ENCODE measurements at regions not wholly inside any gene's neighbourhood (a gene's known extent, or its start where the extent isn't known, plus 50 kb on each side); places are given as distances from the start of the nearest gene placed in this dataset.

DNA sequence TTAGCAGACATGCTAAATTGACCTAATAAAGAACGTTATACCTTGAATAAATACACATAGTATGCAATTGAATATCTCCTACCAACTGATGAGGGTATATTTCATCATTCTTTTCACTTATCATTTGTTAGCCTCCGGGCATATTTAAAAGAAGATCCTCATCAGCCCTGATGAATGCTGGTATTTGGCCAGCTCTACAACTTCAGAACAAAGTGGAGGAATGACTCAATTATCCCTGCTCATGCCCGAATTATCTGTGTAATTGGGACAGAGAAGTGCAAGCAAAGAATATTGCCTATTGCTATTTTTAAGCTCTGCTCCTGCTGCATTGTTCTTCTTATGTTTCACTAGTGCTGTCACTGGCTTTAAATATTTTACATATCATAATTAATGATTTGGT, 622.1 kb downstream of the METTL15 start:
- Histone ChIP-seq H3K4me1 (peaks cover 3 to 8% of the 10 kb centered on the region in 2 donors), H3K9me3 (no peaks in the 10 kb centered on the region), H3K4me3 (replicated peaks in 1 of 3) (no peak overlapping the region), H3K27me3 (no peaks in the 10 kb centered on the region), H3K36me3 (no peaks in the 10 kb centered on the region), H3K27ac (no peak overlapping the region)
- intact Hi-C loops (cut with DNase I) = no loop called here
- WGBS, 2 donors = 80 to 82% methylated on average over 3 of the region's 3 CpGs
- TF ChIP-seq, protein P1, sequence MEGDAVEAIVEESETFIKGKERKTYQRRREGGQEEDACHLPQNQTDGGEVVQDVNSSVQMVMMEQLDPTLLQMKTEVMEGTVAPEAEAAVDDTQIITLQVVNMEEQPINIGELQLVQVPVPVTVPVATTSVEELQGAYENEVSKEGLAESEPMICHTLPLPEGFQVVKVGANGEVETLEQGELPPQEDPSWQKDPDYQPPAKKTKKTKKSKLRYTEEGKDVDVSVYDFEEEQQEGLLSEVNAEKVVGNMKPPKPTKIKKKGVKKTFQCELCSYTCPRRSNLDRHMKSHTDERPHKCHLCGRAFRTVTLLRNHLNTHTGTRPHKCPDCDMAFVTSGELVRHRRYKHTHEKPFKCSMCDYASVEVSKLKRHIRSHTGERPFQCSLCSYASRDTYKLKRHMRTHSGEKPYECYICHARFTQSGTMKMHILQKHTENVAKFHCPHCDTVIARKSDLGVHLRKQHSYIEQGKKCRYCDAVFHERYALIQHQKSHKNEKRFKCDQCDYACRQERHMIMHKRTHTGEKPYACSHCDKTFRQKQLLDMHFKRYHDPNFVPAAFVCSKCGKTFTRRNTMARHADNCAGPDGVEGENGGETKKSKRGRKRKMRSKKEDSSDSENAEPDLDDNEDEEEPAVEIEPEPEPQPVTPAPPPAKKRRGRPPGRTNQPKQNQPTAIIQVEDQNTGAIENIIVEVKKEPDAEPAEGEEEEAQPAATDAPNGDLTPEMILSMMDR (IDR thresholded peaks at IDR 0.05) = no peak
- no peak for DNase-seq

DNA sequence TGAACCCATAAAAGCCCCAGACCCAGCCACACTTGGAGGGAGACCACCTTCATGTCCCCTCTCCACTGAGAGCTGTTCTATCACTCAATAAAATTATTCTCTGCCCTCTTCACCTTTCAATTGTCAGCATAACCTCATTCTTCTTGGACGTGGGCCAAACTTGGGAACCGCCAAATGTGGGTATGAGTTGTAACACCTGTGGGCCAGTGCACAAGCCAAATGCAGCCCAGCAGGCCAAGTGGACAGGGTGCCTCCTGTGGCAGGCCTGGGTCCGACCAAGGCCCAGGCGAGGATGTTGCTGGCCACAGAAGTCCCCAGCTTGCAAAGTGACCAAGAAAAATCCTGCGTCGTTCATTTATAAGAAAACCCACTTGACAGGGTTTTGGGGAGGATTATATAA, 621.2 kb downstream of the METTL15 start:
- Histone ChIP-seq H3K27ac (no peak overlapping the region), H3K27me3 (no peaks in the 10 kb centered on the region), H3K4me1 (peaks cover 3 to 8% of the 10 kb centered on the region in 2 donors), H3K4me3 (replicated peaks in 1 of 3) (no peak overlapping the region), H3K36me3 (no peaks in the 10 kb centered on the region), H3K9me3 (no peaks in the 10 kb centered on the region)
- no peak for DNase-seq
- no peak for TF ChIP-seq POLR2A (IDR thresholded peaks at IDR 0.05)
- TF ChIP-seq, protein P1 (IDR thresholded peaks at IDR 0.05) = no peak
- intact Hi-C loops (cut with DNase I) = no loop called here
- 90 to 94% methylated on average over 6 of the region's 6 CpGs for WGBS, 2 donors

DNA sequence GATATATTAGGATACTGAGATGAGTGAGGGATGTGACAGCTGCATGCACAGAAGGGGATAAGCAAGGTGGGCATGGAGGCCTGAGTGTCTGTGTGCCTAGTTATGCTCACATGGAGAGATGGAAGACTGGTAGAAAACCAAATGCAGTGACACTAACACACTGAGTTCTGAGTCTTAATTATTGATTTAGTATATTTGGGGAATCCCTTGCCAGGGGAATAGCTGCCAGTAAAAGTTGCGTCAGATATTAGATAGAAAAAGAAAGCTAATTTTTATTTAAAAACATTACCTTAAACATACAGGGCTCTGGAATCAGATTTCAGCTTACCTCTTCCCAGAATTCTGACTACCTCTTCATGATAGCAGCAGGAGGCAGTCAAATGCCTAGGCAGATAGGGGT, 620.5 kb downstream of the METTL15 start:
- no peak overlapping the region for H3K4me3 ChIP-seq (replicated peaks in 1 of 3)
- TF ChIP-seq, protein P1 (IDR thresholded peaks at IDR 0.05) = no peak
- no peak for TF ChIP-seq POLR2A (IDR thresholded peaks at IDR 0.05)
- no peaks in the 10 kb centered on the region for H3K27me3 ChIP-seq
- intact Hi-C loops (cut with DNase I) = no loop called here
- DNase-seq = no peak
- peaks cover 3 to 8% of the 10 kb centered on the region in 2 donors for H3K4me1 ChIP-seq
- no peaks in the 10 kb centered on the region for H3K9me3 ChIP-seq
- H3K36me3 ChIP-seq = no peaks in the 10 kb centered on the region
- H3K27ac ChIP-seq = no peak overlapping the region
- 89 to 94% methylated on average over 1 of the region's 1 CpG for WGBS, 2 donors

DNA sequence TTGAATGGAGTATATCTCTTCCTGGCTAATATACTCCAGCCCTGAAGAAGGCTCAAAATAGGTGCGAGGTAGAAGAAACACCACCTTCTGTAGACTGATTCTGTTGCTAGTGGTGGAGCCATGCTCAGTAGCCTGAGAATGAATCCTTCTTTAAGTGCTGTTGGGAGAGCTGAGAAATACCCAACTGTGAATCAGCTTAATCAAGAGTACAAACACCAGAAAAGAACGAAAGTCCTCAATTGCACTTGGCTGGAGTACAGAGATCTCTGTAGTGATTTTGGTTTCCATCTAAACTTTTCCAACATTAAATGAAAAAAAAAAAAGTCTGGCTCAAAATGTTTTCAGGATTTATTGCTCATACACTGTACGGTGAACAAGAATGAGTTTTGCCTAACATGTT, 619.1 kb downstream of the METTL15 start:
- H3K4me3 ChIP-seq (replicated peaks in 1 of 3) = no peak overlapping the region
- DNase-seq = no peak
- no peaks in the 10 kb centered on the region for H3K9me3 ChIP-seq
- peak overlapping the region; percentile 13 to 54 (median 51) for H3K27ac ChIP-seq
- H3K27me3 ChIP-seq = no peaks in the 10 kb centered on the region
- WGBS, 2 donors = 43 to 57% methylated on average over 3 of the region's 3 CpGs
- intact Hi-C loops (cut with DNase I) = no loop called here
- no peaks in the 10 kb centered on the region for H3K36me3 ChIP-seq
- TF ChIP-seq POLR2A (IDR thresholded peaks at IDR 0.05) = no peak
- TF ChIP-seq, protein P1 (IDR thresholded peaks at IDR 0.05) = no peak
- peaks cover 3 to 8% of the 10 kb centered on the region in 2 donors for H3K4me1 ChIP-seq

DNA sequence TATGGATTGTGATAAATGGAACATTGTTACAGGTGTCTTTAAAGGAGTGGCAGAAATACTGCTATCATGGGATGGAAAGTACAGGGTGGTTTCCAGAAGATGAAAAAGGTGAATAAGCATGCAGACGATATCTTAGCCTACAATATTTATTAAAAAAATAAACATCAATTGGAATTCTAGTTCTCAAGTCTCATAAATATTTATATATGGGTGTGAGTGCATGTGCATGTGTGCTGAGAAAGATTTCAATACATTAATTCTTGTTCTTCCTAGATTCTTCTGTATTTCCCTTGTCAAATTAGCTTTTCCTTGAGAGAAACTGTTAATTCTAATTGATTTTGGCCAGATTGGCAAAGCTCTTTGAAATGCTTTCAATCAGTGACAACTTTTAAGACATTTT, 618.2 kb downstream of the METTL15 start:
- H3K27me3 ChIP-seq = no peaks in the 10 kb centered on the region
- 79 to 84% methylated on average over 1 of the region's 1 CpG for WGBS, 2 donors
- H3K4me1 ChIP-seq = peaks cover 3 to 8% of the 10 kb centered on the region in 2 donors
- TF ChIP-seq, protein P1 (IDR thresholded peaks at IDR 0.05) = no peak
- TF ChIP-seq POLR2A (IDR thresholded peaks at IDR 0.05) = no peak
- no peaks in the 10 kb centered on the region for H3K9me3 ChIP-seq
- intact Hi-C loops (cut with DNase I) = no loop called here
- H3K27ac ChIP-seq = peak overlapping the region in 1 of 3 donors; percentile 54
- no peaks in the 10 kb centered on the region for H3K36me3 ChIP-seq
- H3K4me3 ChIP-seq (replicated peaks in 1 of 3) = no peak overlapping the region
- no peak for DNase-seq

All from thyroid gland (tissue), 4 donors.